HEK293 (cell line): ENCODE measurements at regions not wholly inside any gene's neighbourhood (a gene's known extent, or its start where the extent isn't known, plus 50 kb on each side); places are given as distances from the start of the nearest gene placed in this dataset.

Experiments used
- CTCF ChIA-PET: fragments of 350-600 bp; formaldehyde crosslinking; extraction: SDS; loops from one replicate; lab custom pipeline; 2021; ENCODE audit warnings: antibody characterized with exemption; lab: Yijun Ruan, JAX
- POLR2A ChIA-PET: fragments of 300-600 bp; formaldehyde crosslinking; extraction: SDS; loops from one replicate; lab custom pipeline; 2020; ENCODE audit warnings: antibody characterized with exemption, inconsistent platforms; lab: Yijun Ruan, JAX
- H3K27ac ChIP-seq: fragments of 200-500 bp; sonication (Bioruptor generic); 2 replicates; pipeline ENCODE4 v1.5.1; 2014; ENCODE audit warnings: low read depth, low read length, control low read depth, inconsistent platforms; ENCODE audit errors: extremely low read depth
- H3K36me3 ChIP-seq, 2 experiments: fragments of 200-500 bp in 1 of 2; sonication (Bioruptor generic) in 1 of 2; 1 replicate in 1 of 2; 2 replicates in 1 of 2; pipeline ENCODE4 v1.5.1; 2014 to 2017; ENCODE audit warnings: inconsistent platforms in 2 of 2, low read length in 2 of 2; ENCODE audit not compliant: control insufficient read depth in 2 of 2, insufficient read depth in 1 of 2
- H3K4me1 ChIP-seq: fragments of 200-500 bp; sonication (Bioruptor generic); 2 replicates; pipeline ENCODE4 v1.5.1; 2014; ENCODE audit warnings: mild to moderate bottlenecking, low read length, inconsistent platforms; ENCODE audit not compliant: control insufficient read depth, insufficient read depth
- H3K4me3 ChIP-seq: 2 replicates; pipeline ENCODE4 v1.5.1; 2011; ENCODE audit warnings: low read depth, mild to moderate bottlenecking, control low read depth, low read length, moderate library complexity
- H3K9me3 ChIP-seq: fragments of 200-500 bp; sonication (Bioruptor generic); 2 replicates; pipeline ENCODE4 v1.5.1; 2014; ENCODE audit warnings: low read depth, low read length, inconsistent platforms; ENCODE audit not compliant: control insufficient read depth, insufficient read depth
- GFI1B ChIP-seq: fragments of 450-650 bp; formaldehyde crosslinking; IDR thresholded peaks from 2 replicates; pipeline ENCODE4 v1.5.1; 2016; ENCODE audit warnings: missing biosample characterization, missing genetic modification characterization
- GLIS2 ChIP-seq: fragments of 450-650 bp; formaldehyde crosslinking; IDR thresholded peaks from 2 replicates; pipeline ENCODE4 v1.5.1; 2016; ENCODE audit warnings: missing biosample characterization, missing genetic modification characterization
- KLF16 ChIP-seq: fragments of 450-650 bp; formaldehyde crosslinking; IDR thresholded peaks from 2 replicates; pipeline ENCODE4 v1.5.1; 2017; ENCODE audit warnings: missing biosample characterization, missing genetic modification characterization
- KLF8 ChIP-seq: fragments of 450-650 bp; formaldehyde crosslinking; IDR thresholded peaks from 2 replicates; pipeline ENCODE4 v1.5.1; 2016; ENCODE audit warnings: missing biosample characterization, missing genetic modification characterization
- MZF1 ChIP-seq: fragments of 450-650 bp; formaldehyde crosslinking; IDR thresholded peaks from 2 replicates; pipeline ENCODE4 v1.5.1; 2017; ENCODE audit warnings: missing biosample characterization, missing genetic modification characterization, borderline replicate concordance
- OSR2 ChIP-seq: fragments of 450-650 bp; formaldehyde crosslinking; IDR thresholded peaks from 2 replicates; pipeline ENCODE4 v1.5.1; 2016; ENCODE audit warnings: missing biosample characterization, missing genetic modification characterization
- RBAK ChIP-seq: fragments of 450-650 bp; formaldehyde crosslinking; IDR thresholded peaks from 2 replicates; pipeline ENCODE4 v1.5.1; 2016; ENCODE audit warnings: missing biosample characterization, missing genetic modification characterization
- ZIC2 ChIP-seq: fragments of 450-650 bp; formaldehyde crosslinking; IDR thresholded peaks from 2 replicates; pipeline ENCODE4 v1.5.1; 2016; ENCODE audit warnings: missing biosample characterization, missing genetic modification characterization
- ZNF157 ChIP-seq: fragments of 450-650 bp; formaldehyde crosslinking; IDR thresholded peaks from 2 replicates; pipeline ENCODE4 v1.5.1; 2016; ENCODE audit warnings: missing biosample characterization, missing genetic modification characterization
- ZNF16 ChIP-seq: fragments of 450-650 bp; formaldehyde crosslinking; IDR thresholded peaks from 2 replicates; pipeline ENCODE4 v1.5.1; 2016; ENCODE audit warnings: low read depth, missing biosample characterization, missing genetic modification characterization
- ZNF19 ChIP-seq: fragments of 450-650 bp; formaldehyde crosslinking; IDR thresholded peaks from 2 replicates; pipeline ENCODE4; 2016; ENCODE audit warnings: missing biosample characterization, missing genetic modification characterization, low read depth
- ZNF214 ChIP-seq: fragments of 450-650 bp; formaldehyde crosslinking; IDR thresholded peaks from 2 replicates; pipeline ENCODE4 v1.5.1; 2017; ENCODE audit warnings: missing biosample characterization, mild to moderate bottlenecking, missing genetic modification characterization, borderline replicate concordance
- ZNF23 ChIP-seq: fragments of 450-650 bp; formaldehyde crosslinking; IDR thresholded peaks from 2 replicates; pipeline ENCODE4 v1.5.1; 2016; ENCODE audit warnings: missing biosample characterization, missing genetic modification characterization, borderline replicate concordance
- ZNF324 ChIP-seq: fragments of 450-650 bp; formaldehyde crosslinking; IDR thresholded peaks from 2 replicates; pipeline ENCODE4 v1.5.1; 2016; ENCODE audit warnings: missing biosample characterization, missing genetic modification characterization
- ZNF350 ChIP-seq: fragments of 450-650 bp; formaldehyde crosslinking; IDR thresholded peaks from 2 replicates; pipeline ENCODE4 v1.5.0; 2017; ENCODE audit warnings: missing biosample characterization, mild to moderate bottlenecking, missing genetic modification characterization
- ZNF354C ChIP-seq: fragments of 450-650 bp; formaldehyde crosslinking; IDR thresholded peaks from 2 replicates; pipeline ENCODE4 v1.5.1; 2016; ENCODE audit warnings: missing biosample characterization, missing genetic modification characterization, low read depth, borderline replicate concordance
- ZNF433 ChIP-seq: fragments of 450-650 bp; formaldehyde crosslinking; IDR thresholded peaks from 2 replicates; pipeline ENCODE4 v1.5.1; 2016; ENCODE audit warnings: missing biosample characterization, missing genetic modification characterization, low read depth
- ZNF510 ChIP-seq: fragments of 450-650 bp; formaldehyde crosslinking; IDR thresholded peaks from 2 replicates; pipeline ENCODE4 v1.5.1; 2018; ENCODE audit warnings: mild to moderate bottlenecking, missing genetic modification characterization, missing biosample characterization; ENCODE audit not compliant: insufficient replicate concordance
- ZNF514 ChIP-seq: fragments of 450-650 bp; formaldehyde crosslinking; IDR thresholded peaks from 2 replicates; pipeline ENCODE4 v1.5.1; 2016; ENCODE audit warnings: missing biosample characterization, missing genetic modification characterization
- ZNF549 ChIP-seq: fragments of 450-650 bp; IDR thresholded peaks from 2 replicates; pipeline ENCODE4 v1.5.1; 2018; ENCODE audit warnings: missing biosample characterization, missing genetic modification characterization, mild to moderate bottlenecking, inconsistent platforms, moderate library complexity
- ZNF629 ChIP-seq: fragments of 450-650 bp; formaldehyde crosslinking; IDR thresholded peaks from 2 replicates; pipeline ENCODE4 v1.5.1; 2017; ENCODE audit warnings: missing biosample characterization, missing genetic modification characterization
- ZNF707 ChIP-seq: fragments of 450-650 bp; formaldehyde crosslinking; IDR thresholded peaks from 2 replicates; pipeline ENCODE4 v1.5.1; 2016; ENCODE audit warnings: missing biosample characterization, missing genetic modification characterization
- ZNF76 ChIP-seq: fragments of 450-650 bp; formaldehyde crosslinking; IDR thresholded peaks from 2 replicates; pipeline ENCODE4; 2016; ENCODE audit warnings: low read depth, missing biosample characterization, missing genetic modification characterization, borderline replicate concordance
- ZNF776 ChIP-seq: fragments of 450-650 bp; formaldehyde crosslinking; IDR thresholded peaks from 2 replicates; pipeline ENCODE4 v1.5.0; 2017; ENCODE audit warnings: missing biosample characterization, missing genetic modification characterization, borderline replicate concordance
- ZNF843 ChIP-seq: fragments of 450-650 bp; formaldehyde crosslinking; IDR thresholded peaks from 2 replicates; pipeline ENCODE4 v1.5.1; 2016; ENCODE audit warnings: missing biosample characterization, missing genetic modification characterization
- ZXDB ChIP-seq: fragments of 450-650 bp; formaldehyde crosslinking; IDR thresholded peaks from 2 replicates; pipeline ENCODE4 v1.5.1; 2016; ENCODE audit warnings: missing biosample characterization, missing genetic modification characterization
- TF ChIP-seq, protein P1 (sequence below): fragments of 450-650 bp; formaldehyde crosslinking; IDR thresholded peaks from 2 replicates; pipeline ENCODE4 v1.5.1; 2016; ENCODE audit warnings: missing biosample characterization, missing genetic modification characterization
- TF ChIP-seq, protein P2 (sequence below): fragments of 450-650 bp; formaldehyde crosslinking; conservative IDR thresholded peaks from 2 replicates; pipeline ENCODE4 v1.5.1; 2016; ENCODE audit warnings: low read depth, missing biosample characterization, missing genetic modification characterization
- TF ChIP-seq, protein P3 (sequence below): fragments of 450-650 bp; formaldehyde crosslinking; IDR thresholded peaks from 2 replicates; pipeline ENCODE4 v1.5.1; 2016; ENCODE audit warnings: missing biosample characterization, missing genetic modification characterization
- TF ChIP-seq, protein P4 (sequence below): fragments of 450-650 bp; formaldehyde crosslinking; IDR thresholded peaks from 2 replicates; pipeline ENCODE4 v1.5.1; 2016; ENCODE audit warnings: missing biosample characterization, missing genetic modification characterization

- TF ChIP-seq ZXDB (tag by site-specific recombination) (no peak), ZNF776 (tag by site-specific recombination) (no peak), ZNF16 (tag by site-specific recombination) (no peak), MZF1 (tag by site-specific recombination) (no peak), GFI1B (tag by site-specific recombination) (no peak), ZNF354C (no peak), GLIS2 (no peak), ZNF433 (tag by site-specific recombination) (no peak)
Observed at GRCh38 chr14:86221000-86221399, 691.1 kb downstream of the FLRT2 start (continued).

- no peaks in the 10 kb centered on the region for H3K4me1 ChIP-seq
- no peak overlapping the region for H3K4me3 ChIP-seq
- CTCF ChIA-PET, result no interaction called here
- POLR2A ChIA-PET, result no interaction called here
- no peaks in the 10 kb centered on the region for H3K9me3 ChIP-seq
- no peaks in the 10 kb centered on the region for H3K36me3 ChIP-seq
- no peak overlapping the region for H3K27ac ChIP-seq
- TF ChIP-seq ZNF510 (no peak), KLF16 (tag by site-specific recombination) (no peak), ZNF214 (tag by site-specific recombination) (no peak), ZNF843 (tag by site-specific recombination) (no peak), ZNF76 (tag by site-specific recombination) (no peak), ZNF157 (tag by site-specific recombination) (no peak), ZNF19 (tag by site-specific recombination) (no peak), KLF8 (tag by site-specific recombination) (no peak), ZNF23 (tag by site-specific recombination) (no peak), ZNF629 (tag by site-specific recombination) (no peak), ZNF350 (tag by site-specific recombination) (no peak), RBAK (no peak)
- TF ChIP-seq, protein P1, sequence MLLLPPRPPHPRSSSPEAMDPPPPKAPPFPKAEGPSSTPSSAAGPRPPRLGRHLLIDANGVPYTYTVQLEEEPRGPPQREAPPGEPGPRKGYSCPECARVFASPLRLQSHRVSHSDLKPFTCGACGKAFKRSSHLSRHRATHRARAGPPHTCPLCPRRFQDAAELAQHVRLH (tag by site-specific recombination), result no peak
- TF ChIP-seq, protein P2, sequence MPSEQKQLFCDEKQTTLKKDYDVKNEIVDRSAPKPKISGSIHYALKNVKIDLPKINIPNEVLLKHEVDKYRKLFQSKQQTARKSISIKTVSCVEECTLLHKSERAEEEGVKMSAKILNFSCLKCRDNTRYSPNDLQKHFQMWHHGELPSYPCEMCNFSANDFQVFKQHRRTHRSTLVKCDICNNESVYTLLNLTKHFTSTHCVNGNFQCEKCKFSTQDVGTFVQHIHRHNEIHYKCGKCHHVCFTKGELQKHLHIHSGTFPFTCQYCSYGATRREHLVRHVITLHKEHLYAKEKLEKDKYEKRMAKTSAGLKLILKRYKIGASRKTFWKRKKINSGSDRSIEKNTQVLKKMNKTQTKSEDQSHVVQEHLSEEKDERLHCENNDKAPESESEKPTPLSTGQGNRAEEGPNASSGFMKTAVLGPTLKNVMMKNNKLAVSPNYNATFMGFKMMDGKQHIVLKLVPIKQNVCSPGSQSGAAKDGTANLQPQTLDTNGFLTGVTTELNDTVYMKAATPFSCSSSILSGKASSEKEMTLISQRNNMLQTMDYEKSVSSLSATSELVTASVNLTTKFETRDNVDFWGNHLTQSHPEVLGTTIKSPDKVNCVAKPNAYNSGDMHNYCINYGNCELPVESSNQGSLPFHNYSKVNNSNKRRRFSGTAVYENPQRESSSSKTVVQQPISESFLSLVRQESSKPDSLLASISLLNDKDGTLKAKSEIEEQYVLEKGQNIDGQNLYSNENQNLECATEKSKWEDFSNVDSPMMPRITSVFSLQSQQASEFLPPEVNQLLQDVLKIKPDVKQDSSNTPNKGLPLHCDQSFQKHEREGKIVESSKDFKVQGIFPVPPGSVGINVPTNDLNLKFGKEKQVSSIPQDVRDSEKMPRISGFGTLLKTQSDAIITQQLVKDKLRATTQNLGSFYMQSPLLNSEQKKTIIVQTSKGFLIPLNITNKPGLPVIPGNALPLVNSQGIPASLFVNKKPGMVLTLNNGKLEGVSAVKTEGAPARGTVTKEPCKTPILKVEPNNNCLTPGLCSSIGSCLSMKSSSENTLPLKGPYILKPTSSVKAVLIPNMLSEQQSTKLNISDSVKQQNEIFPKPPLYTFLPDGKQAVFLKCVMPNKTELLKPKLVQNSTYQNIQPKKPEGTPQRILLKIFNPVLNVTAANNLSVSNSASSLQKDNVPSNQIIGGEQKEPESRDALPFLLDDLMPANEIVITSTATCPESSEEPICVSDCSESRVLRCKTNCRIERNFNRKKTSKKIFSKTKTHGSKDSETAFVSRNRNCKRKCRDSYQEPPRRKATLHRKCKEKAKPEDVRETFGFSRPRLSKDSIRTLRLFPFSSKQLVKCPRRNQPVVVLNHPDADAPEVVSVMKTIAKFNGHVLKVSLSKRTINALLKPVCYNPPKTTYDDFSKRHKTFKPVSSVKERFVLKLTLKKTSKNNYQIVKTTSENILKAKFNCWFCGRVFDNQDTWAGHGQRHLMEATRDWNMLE, result no peak
- TF ChIP-seq, all 188 proteins: peak for 0
Observed at GRCh38 chr14:86217523-86217922, 687.6 kb downstream of the FLRT2 start.

GRCh38 chr14:86203843-86204242 lies 673.9 kb downstream of the FLRT2 start:
- Histone ChIP-seq H3K4me1 (no peaks in the 10 kb centered on the region), H3K4me3 (no peak overlapping the region), H3K27ac (no peak overlapping the region), H3K36me3 (no peaks in the 10 kb centered on the region), H3K9me3 (no peaks in the 10 kb centered on the region)
- CTCF ChIA-PET, result no interaction called here
- POLR2A ChIA-PET, result no interaction called here
- TF ChIP-seq OSR2 (tag by site-specific recombination), result no peak
- TF ChIP-seq, protein P3, sequence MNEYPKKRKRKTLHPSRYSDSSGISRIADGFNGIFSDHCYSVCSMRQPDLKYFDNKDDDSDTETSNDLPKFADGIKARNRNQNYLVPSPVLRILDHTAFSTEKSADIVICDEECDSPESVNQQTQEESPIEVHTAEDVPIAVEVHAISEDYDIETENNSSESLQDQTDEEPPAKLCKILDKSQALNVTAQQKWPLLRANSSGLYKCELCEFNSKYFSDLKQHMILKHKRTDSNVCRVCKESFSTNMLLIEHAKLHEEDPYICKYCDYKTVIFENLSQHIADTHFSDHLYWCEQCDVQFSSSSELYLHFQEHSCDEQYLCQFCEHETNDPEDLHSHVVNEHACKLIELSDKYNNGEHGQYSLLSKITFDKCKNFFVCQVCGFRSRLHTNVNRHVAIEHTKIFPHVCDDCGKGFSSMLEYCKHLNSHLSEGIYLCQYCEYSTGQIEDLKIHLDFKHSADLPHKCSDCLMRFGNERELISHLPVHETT (tag by site-specific recombination), result no peak
- no peak for TF ChIP-seq ZNF514 (tag by site-specific recombination)
- TF ChIP-seq ZNF549 (tag by site-specific recombination), result no peak
- TF ChIP-seq MZF1 (tag by site-specific recombination), result no peak
- TF ChIP-seq, protein P4, sequence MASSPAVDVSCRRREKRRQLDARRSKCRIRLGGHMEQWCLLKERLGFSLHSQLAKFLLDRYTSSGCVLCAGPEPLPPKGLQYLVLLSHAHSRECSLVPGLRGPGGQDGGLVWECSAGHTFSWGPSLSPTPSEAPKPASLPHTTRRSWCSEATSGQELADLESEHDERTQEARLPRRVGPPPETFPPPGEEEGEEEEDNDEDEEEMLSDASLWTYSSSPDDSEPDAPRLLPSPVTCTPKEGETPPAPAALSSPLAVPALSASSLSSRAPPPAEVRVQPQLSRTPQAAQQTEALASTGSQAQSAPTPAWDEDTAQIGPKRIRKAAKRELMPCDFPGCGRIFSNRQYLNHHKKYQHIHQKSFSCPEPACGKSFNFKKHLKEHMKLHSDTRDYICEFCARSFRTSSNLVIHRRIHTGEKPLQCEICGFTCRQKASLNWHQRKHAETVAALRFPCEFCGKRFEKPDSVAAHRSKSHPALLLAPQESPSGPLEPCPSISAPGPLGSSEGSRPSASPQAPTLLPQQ, result no peak
- TF ChIP-seq ZNF324, result no peak
- no peak for TF ChIP-seq ZNF707 (tag by site-specific recombination)
- TF ChIP-seq ZIC2 (tag by site-specific recombination), result no peak
